PFSK-1 (cell line): ENCODE measurements at regions not wholly inside any gene's neighbourhood (a gene's known extent, or its start where the extent isn't known, plus 50 kb on each side); places are given as distances from the start of the nearest gene placed in this dataset.

Source experiments
- FOXP2 ChIP-seq: optimal IDR thresholded peaks from 2 replicates; pipeline ENCODE3; 2011; ENCODE audit warnings: borderline replicate concordance, control low read depth, inconsistent platforms; ENCODE audit not compliant: insufficient read depth; ENCODE audit errors: extremely low read length, extremely low read depth
- POLR2AphosphoS5 ChIP-seq: IDR thresholded peaks from 2 replicates; pipeline ENCODE4 v1.6.1; 2012; ENCODE audit warnings: low read depth, mild to moderate bottlenecking, control low read depth, low read length, moderate library complexity
- SIN3A ChIP-seq: IDR thresholded peaks from 2 replicates; pipeline ENCODE4 v1.6.1; 2012; ENCODE audit warnings: mild to moderate bottlenecking, low read length, moderate library complexity, borderline replicate concordance; ENCODE audit not compliant: insufficient read depth
- TAF1 ChIP-seq: IDR thresholded peaks from 2 replicates; pipeline ENCODE4 v1.6.1; 2012; ENCODE audit warnings: low read length, control low read depth, borderline replicate concordance; ENCODE audit not compliant: insufficient read depth
- TF ChIP-seq, protein P1 (sequence below), 2 experiments: IDR thresholded peaks; 2 replicates each; pipeline versions ENCODE4 v1.6.1 to v1.8.0; 2011 to 2012; ENCODE audit warnings: low read depth in 2 of 2, low read length in 2 of 2, control low read depth in 1 of 2, inconsistent platforms in 1 of 2, mild to moderate bottlenecking in 1 of 2, moderate library complexity in 1 of 2; ENCODE audit not compliant: insufficient read depth in 1 of 2

DNA sequence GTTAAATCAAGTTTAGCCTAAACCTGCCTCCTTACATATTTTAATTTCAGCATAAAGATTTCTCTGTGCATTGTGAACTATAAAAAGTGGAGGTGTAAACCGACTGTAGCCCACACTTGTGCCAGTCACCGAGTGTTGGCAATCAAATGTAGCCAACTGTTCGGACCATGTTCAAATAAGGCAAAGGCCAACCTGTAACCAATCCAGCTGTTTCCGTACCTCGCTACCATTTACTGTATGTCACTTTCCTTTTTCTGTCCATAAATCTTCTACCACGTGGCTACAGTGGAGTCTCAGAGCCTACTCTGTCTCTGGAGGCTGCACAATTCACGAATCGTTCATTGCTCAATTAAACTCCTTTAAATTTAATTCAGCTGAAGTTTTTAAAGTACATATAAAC, 156.0 kb downstream of the SLC25A46 start:
- TF ChIP-seq FOXP2, result no peak

DNA sequence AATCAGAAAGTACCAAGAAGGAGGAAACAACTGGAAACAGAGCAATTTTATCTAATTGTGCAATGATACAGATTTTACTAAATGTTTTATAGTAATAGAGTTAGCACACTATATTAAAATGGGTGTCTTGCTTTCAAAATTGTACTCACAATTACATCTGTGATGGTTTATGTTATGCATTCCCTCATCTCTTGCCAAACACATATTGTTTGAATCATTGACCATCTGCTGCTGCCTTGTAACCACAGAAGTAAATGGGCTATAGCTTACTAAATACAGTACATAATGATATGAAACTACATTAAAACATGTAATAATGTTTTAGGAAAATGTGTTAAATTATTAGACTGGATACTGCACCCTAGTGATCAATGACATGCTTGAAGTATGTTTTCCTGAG, 158.1 kb downstream of the SLC25A46 start:
- TF ChIP-seq SIN3A, result no peak

DNA sequence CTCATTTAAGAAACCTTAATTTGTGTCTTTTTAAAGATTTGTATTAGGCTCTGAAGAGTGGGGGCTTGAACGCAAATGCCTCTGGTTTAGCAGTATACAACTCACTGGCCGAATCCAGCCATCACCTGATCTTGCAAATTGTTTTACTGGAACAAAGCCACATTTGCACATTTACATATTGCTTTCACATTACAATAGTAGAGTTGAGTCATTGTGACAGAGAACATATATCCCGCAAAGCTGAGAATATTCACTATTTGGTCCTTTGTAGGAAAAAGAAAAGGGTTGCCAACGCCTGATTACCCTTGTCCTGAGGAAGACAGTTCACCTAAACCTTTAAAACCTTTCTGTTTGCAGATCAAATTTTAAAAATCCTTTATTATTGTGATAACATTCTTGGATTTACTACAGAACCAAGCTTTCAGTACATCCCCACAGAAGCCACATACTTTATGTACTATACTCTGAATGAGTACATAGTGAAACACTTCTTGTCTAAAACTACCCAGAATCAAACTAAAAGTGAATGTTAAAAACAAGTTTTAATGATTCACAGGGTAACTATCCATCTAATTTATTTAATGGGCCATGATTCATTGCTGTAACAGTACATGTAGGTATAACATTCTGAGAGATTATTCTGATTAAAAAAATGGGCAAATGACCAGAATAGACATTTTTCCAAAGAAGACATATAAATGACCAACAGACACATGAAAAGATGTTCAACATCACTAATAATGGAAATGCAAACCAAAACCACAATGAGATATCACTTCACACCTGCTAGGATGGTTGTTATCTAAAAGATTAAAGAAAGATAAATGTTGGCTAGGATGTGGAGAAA, 161.0 kb downstream of the SLC25A46 start:
- TF ChIP-seq TAF1 (no peak), SIN3A (no peak), FOXP2 (no peak), POLR2AphosphoS5 (no peak)
- TF ChIP-seq, protein P1, sequence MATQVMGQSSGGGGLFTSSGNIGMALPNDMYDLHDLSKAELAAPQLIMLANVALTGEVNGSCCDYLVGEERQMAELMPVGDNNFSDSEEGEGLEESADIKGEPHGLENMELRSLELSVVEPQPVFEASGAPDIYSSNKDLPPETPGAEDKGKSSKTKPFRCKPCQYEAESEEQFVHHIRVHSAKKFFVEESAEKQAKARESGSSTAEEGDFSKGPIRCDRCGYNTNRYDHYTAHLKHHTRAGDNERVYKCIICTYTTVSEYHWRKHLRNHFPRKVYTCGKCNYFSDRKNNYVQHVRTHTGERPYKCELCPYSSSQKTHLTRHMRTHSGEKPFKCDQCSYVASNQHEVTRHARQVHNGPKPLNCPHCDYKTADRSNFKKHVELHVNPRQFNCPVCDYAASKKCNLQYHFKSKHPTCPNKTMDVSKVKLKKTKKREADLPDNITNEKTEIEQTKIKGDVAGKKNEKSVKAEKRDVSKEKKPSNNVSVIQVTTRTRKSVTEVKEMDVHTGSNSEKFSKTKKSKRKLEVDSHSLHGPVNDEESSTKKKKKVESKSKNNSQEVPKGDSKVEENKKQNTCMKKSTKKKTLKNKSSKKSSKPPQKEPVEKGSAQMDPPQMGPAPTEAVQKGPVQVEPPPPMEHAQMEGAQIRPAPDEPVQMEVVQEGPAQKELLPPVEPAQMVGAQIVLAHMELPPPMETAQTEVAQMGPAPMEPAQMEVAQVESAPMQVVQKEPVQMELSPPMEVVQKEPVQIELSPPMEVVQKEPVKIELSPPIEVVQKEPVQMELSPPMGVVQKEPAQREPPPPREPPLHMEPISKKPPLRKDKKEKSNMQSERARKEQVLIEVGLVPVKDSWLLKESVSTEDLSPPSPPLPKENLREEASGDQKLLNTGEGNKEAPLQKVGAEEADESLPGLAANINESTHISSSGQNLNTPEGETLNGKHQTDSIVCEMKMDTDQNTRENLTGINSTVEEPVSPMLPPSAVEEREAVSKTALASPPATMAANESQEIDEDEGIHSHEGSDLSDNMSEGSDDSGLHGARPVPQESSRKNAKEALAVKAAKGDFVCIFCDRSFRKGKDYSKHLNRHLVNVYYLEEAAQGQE (IDR thresholded peaks at IDR 0.05; ENCODE audit: insufficient read depth in 1 of 2, low read depth in 2 of 2, low read length in 2 of 2), result no peak

DNA sequence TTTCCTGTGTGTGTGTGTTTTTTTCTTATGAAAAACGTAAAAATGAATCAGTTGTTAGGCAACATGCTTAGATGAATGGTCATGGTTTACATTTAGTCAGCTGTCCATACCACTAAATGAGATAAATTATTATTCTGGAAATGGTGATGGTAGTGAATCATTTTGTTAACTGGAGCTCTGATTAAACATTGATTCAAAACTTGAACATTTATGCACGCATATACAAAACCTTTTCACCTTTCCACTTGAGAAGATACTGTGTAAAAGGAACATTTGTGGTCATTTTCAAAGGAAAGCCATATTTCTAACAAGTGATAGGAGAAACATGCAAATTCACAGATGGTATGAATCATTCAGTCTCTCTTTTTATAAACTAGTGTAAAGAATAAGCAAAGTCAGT, 162.0 kb downstream of the SLC25A46 start:
- TF ChIP-seq TAF1 (no peak), POLR2AphosphoS5 (no peak), SIN3A (no peak), FOXP2 (no peak)
- TF ChIP-seq, protein P1 (IDR thresholded peaks at IDR 0.05; ENCODE audit: insufficient read depth in 1 of 2, low read depth in 2 of 2, low read length in 2 of 2), result no peak

DNA sequence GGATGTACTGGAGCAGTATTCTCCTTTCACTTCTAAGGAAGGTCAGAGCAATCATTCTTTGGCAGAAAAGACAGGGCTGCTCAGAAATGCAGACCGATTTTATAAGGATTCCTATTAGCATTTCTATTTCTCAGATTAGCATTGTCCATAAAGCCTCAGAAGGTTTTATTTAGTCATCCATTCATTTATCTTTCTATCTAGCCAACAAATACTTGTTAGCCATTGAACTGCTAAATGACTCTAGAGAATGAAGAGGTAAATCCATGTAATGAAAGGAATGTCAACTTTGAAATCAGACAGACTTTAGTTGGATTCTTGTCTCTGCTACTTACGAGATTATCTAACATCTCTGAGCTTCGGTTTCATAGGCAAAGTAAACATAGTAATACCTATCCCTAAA, 165.2 kb downstream of the SLC25A46 start:
- TF ChIP-seq, protein P1 (IDR thresholded peaks at IDR 0.05; ENCODE audit: insufficient read depth in 1 of 2, low read depth in 2 of 2, low read length in 2 of 2), result no peak
- TF ChIP-seq TAF1 (no peak), POLR2AphosphoS5 (no peak), FOXP2 (no peak), SIN3A (no peak)

DNA sequence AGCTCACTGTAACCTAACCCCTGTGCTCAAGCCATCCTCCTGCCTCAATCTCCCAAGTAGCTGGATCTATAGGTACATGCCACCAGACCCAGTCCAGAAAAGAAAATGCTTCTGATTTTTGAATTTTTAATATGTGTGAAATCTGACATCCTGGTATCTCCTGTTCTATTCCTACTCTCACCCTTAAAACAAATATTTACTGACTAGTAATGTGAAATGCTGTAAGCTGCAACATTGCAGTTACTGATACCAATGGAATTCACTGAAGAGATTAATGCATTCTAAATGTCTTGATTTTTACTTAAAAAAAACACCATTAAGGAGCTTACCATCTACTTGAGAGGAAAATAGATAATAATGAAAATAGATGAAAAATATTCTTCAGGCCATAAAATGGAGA, 162.7 kb upstream of the TSLP start:
- TF ChIP-seq POLR2AphosphoS5, result no peak
- no peak for TF ChIP-seq TAF1
- TF ChIP-seq, protein P1 (IDR thresholded peaks at IDR 0.05; ENCODE audit: insufficient read depth in 1 of 2, low read depth in 2 of 2, low read length in 2 of 2), result no peak
- no peak for TF ChIP-seq SIN3A
- no peak for TF ChIP-seq FOXP2
